Esophagus muscularis mucosa (tissue), 4 donors: ENCODE measurements at regions not wholly inside any gene's neighbourhood (a gene's known extent, or its start where the extent isn't known, plus 50 kb on each side); places are given as distances from the start of the nearest gene placed in this dataset.

Source experiments
- DNase-seq: peaks from one replicate; pipeline ENCODE4 v3.0.0-alpha.2; 2017; ENCODE audit errors: extremely low spot score
- H3K27ac ChIP-seq, 4 donors: fragments of 200-600 bp; sonication (generic); replicated peaks in 1 of 4; 1 replicate in 3 of 4; 2 replicates in 1 of 4; pipeline ENCODE4 v1.5.1; 2016 to 2019; ENCODE audit warnings: mild to moderate bottlenecking in 1 of 4
- H3K27me3 ChIP-seq, 4 donors: fragments of 200-600 bp; sonication (generic); one replicate each; pipeline versions ENCODE4 v1.5.1 to v1.6.0; 2016 to 2019
- H3K36me3 ChIP-seq, 4 donors: fragments of 200-600 bp; sonication (generic); one replicate each; pipeline ENCODE4 v1.5.1; 2016 to 2019
- H3K4me1 ChIP-seq, 4 donors: fragments of 200-600 bp; sonication (generic); one replicate each; pipeline ENCODE4 v1.5.1; 2016 to 2019
- H3K4me3 ChIP-seq, 4 donors: fragments of 200-600 bp; sonication (generic); 1 replicate in 2 of 4; 2 replicates in 2 of 4; pipeline ENCODE4 v1.5.1; 2016 to 2019; ENCODE audit warnings: mild to moderate bottlenecking in 4 of 4, moderate library complexity in 1 of 4
- H3K9me3 ChIP-seq, 4 donors: fragments of 200-600 bp; sonication (generic); 1 replicate in 3 of 4; 2 replicates in 1 of 4; pipeline ENCODE4 v1.5.1; 2016 to 2019
- EP300 ChIP-seq: sonication (generic); formaldehyde crosslinking; IDR thresholded peaks from one replicate; pipeline ENCODE4 v1.6.1; 2017; ENCODE audit warnings: antibody characterized with exemption
- POLR2A ChIP-seq: fragments of 450-650 bp; IDR thresholded peaks from one replicate; pipeline ENCODE4 v1.6.1; 2017; ENCODE audit warnings: antibody characterized with exemption, moderate library complexity, mild to moderate bottlenecking, low read depth
- POLR2AphosphoS5 ChIP-seq, 2 donors: sonication (generic); formaldehyde crosslinking; IDR thresholded peaks; one replicate each; pipeline ENCODE4 v1.6.1; 2017; ENCODE audit warnings: antibody characterized with exemption in 2 of 2
- WGBS: methylation state at CpG from one replicate; pipeline ENCODE4 v1.1.5; 2018; 5-methylcytosine and 5-hydroxymethylcytosine counted together
- intact Hi-C: fragments of 100-400 bp; cut with DNase I; formaldehyde crosslinking; loops from one replicate; pipeline ENCODE4 v1.15.1; 2023
- TF ChIP-seq, protein P1 (sequence below), 3 experiments: fragments of 200-600 bp in 2 of 3; fragments of 450-650 bp in 1 of 3; sonication (generic) in 2 of 3; IDR thresholded peaks; one replicate each; pipeline ENCODE4 v1.5.1; 2017 to 2019; ENCODE audit warnings: antibody characterized with exemption in 3 of 3, mild to moderate bottlenecking in 2 of 3, moderate library complexity in 1 of 3

DNA sequence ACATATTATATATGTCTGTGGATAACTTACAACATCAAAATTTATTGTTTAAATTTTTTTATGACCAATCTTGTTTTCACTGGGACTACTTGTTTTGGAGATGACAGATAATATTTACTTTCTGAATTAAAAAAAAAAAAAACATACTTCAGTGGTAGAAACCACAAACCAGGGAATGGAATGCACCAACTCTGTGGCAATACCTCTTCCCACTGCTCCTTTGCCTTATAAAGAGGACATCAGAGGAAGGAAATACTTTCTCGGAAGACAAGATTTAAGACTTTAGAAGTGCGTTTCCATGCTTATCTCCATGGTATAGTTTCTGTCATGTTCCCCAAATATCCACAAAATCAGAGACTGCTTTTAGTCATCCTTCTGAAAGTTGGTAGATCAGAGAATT is 1241.1 kb upstream of the EYS start:
- WGBS: 2% methylated on average over 2 of the region's 2 CpGs
- Histone ChIP-seq H3K4me3 (no peak overlapping the region), H3K36me3 (no peaks in the 10 kb centered on the region), H3K9me3 (no peaks in the 10 kb centered on the region), H3K27ac (no peak overlapping the region), H3K27me3 (no peaks in the 10 kb centered on the region), H3K4me1 (no peaks in the 10 kb centered on the region)
- no peak for TF ChIP-seq POLR2AphosphoS5 (IDR thresholded peaks at IDR 0.05)
- TF ChIP-seq EP300: no peak
- TF ChIP-seq, protein P1, sequence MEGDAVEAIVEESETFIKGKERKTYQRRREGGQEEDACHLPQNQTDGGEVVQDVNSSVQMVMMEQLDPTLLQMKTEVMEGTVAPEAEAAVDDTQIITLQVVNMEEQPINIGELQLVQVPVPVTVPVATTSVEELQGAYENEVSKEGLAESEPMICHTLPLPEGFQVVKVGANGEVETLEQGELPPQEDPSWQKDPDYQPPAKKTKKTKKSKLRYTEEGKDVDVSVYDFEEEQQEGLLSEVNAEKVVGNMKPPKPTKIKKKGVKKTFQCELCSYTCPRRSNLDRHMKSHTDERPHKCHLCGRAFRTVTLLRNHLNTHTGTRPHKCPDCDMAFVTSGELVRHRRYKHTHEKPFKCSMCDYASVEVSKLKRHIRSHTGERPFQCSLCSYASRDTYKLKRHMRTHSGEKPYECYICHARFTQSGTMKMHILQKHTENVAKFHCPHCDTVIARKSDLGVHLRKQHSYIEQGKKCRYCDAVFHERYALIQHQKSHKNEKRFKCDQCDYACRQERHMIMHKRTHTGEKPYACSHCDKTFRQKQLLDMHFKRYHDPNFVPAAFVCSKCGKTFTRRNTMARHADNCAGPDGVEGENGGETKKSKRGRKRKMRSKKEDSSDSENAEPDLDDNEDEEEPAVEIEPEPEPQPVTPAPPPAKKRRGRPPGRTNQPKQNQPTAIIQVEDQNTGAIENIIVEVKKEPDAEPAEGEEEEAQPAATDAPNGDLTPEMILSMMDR (IDR thresholded peaks at IDR 0.05): no peak
- no peak for TF ChIP-seq POLR2A
- DNase-seq: no peak
- intact Hi-C loops: no loop called here

DNA sequence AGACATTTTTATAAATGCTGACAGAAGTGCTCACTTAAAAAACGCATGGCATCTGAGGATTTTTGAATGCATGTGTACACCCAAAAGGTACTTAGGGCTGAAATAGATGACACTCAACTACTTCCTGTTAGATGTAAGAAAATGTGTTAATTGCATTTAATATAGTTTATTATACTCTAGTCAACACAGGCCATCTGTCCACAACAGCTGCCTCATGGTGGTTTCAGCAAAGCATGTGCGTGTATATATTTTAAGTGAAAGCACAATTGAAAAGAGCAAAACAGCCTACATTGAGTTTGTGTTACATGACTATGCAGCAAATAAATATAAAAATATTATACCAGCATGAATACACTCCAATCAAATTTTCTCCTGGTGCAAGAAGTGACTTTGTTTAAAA is 1233.0 kb upstream of the EYS start:
- TF ChIP-seq EP300 (no peak), POLR2A (no peak), POLR2AphosphoS5 (IDR thresholded peaks at IDR 0.05) (no peak)
- TF ChIP-seq, protein P1 (IDR thresholded peaks at IDR 0.05): no peak
- Histone ChIP-seq H3K4me3 (no peak overlapping the region), H3K4me1 (no peaks in the 10 kb centered on the region), H3K9me3 (no peaks in the 10 kb centered on the region), H3K27me3 (no peaks in the 10 kb centered on the region), H3K36me3 (no peaks in the 10 kb centered on the region), H3K27ac (no peak overlapping the region)
- intact Hi-C loops: no loop called here
- 85% methylated on average over 2 of the region's 2 CpGs for WGBS
- no peak for DNase-seq

DNA sequence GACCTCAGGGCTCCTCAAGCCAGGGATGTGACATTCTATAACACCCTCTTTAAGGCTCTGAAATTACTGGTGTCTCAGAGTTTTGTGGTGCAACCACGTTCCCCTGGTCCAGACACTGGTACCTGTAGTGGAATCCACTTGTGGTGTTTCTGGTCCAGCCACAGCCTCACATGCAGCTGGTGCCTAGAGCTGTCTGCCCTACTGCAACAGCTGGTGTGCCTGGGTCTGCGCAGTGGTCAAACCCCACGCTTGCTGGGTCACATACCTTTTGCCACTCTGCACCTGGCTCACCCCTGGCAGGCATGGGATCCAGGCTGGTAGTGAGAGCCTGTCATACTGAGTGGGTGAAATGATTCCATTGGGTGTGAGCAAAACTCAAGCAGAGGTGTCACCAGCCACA is 1230.2 kb upstream of the EYS start:
- DNase-seq: no peak
- H3K36me3 ChIP-seq: no peaks in the 10 kb centered on the region
- H3K9me3 ChIP-seq: no peaks in the 10 kb centered on the region
- TF ChIP-seq POLR2A (no peak), EP300 (no peak), POLR2AphosphoS5 (IDR thresholded peaks at IDR 0.05) (no peak)
- TF ChIP-seq, protein P1 (IDR thresholded peaks at IDR 0.05): no peak
- 87% methylated on average over 3 of the region's 3 CpGs for WGBS
- no peak overlapping the region for H3K4me3 ChIP-seq
- intact Hi-C loops: no loop called here
- H3K27ac ChIP-seq: no peak overlapping the region
- no peaks in the 10 kb centered on the region for H3K27me3 ChIP-seq
- H3K4me1 ChIP-seq: no peaks in the 10 kb centered on the region

DNA sequence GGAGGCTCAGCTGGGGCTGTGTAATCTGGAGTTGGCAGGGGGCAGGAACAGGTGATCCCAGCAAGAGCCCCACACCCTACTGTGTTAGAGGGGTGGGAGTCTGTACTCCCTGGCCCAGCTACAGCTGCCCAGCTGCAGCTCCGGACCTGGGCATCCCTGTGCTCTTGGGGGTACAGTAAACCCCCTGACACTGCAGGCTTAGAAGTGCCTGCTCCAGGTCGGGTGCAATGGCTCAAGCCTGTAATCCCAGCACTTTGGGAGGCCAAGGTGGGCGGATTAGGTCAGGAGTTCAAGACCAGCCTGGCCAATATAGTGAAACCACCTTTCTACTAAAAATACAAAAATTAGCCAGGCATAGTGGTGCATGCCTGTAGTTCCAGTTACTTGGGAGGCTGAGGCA is 1228.6 kb upstream of the EYS start:
- Histone ChIP-seq H3K27me3 (no peaks in the 10 kb centered on the region), H3K36me3 (no peaks in the 10 kb centered on the region), H3K9me3 (no peaks in the 10 kb centered on the region), H3K27ac (no peak overlapping the region), H3K4me1 (no peaks in the 10 kb centered on the region), H3K4me3 (no peak overlapping the region)
- TF ChIP-seq POLR2AphosphoS5 (IDR thresholded peaks at IDR 0.05) (no peak), POLR2A (no peak), EP300 (no peak)
- TF ChIP-seq, protein P1 (IDR thresholded peaks at IDR 0.05): no peak
- 70% methylated on average over 2 of the region's 3 CpGs for WGBS
- DNase-seq: no peak
- intact Hi-C loops: no loop called here

DNA sequence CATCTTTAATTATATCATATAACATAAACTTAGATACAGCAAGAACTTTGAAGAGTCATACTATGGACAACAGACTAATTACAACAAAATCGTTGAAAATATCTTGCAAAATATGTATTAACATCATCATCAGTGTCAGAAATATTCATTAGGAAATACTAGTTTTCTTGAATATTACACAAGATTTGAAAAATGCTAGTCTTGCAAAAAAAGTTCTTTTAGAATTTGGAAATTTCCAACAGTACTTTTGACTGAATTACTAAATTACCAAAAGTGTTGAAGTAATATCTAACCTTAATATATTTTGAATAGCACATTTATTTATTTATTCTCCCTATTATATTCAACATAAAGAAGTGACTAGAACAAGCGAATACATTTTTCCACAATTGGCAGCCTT is 1224.8 kb upstream of the EYS start:
- DNase-seq: no peak
- Histone ChIP-seq H3K27ac (no peak overlapping the region), H3K27me3 (no peaks in the 10 kb centered on the region), H3K36me3 (no peaks in the 10 kb centered on the region), H3K4me3 (no peak overlapping the region), H3K4me1 (no peaks in the 10 kb centered on the region), H3K9me3 (no peaks in the 10 kb centered on the region)
- TF ChIP-seq EP300 (no peak), POLR2A (no peak), POLR2AphosphoS5 (IDR thresholded peaks at IDR 0.05) (no peak)
- TF ChIP-seq, protein P1 (IDR thresholded peaks at IDR 0.05): no peak
- WGBS: 78% methylated on average over 2 of the region's 2 CpGs
- intact Hi-C loops: no loop called here
